ENCODE measurements at regions not wholly inside any gene's neighbourhood (a gene's known extent, or its start where the extent isn't known, plus 50 kb on each side); places are given as distances from the start of the nearest gene placed in this dataset.

DNA sequence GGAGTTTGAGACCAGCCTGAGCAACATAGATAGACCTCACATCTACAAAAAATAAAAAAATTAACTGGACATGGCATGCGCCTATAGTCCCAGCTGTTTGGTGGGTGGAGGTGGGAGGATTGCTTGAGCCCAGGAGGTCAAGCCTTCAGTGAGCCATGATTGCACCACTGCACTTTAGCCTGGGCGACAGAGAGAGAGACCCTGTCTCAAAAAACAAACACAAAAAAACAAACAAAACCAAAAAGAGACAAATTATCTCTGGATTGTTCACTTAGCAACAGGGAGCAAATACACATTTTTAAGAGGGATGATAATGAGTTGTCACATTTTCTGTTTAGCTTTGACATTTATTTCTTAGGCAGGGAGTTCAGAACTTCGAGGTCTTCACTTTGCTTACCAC, 155.4 kb downstream of the CEP135 start (continued):
- TF ChIP-seq, protein P1, sequence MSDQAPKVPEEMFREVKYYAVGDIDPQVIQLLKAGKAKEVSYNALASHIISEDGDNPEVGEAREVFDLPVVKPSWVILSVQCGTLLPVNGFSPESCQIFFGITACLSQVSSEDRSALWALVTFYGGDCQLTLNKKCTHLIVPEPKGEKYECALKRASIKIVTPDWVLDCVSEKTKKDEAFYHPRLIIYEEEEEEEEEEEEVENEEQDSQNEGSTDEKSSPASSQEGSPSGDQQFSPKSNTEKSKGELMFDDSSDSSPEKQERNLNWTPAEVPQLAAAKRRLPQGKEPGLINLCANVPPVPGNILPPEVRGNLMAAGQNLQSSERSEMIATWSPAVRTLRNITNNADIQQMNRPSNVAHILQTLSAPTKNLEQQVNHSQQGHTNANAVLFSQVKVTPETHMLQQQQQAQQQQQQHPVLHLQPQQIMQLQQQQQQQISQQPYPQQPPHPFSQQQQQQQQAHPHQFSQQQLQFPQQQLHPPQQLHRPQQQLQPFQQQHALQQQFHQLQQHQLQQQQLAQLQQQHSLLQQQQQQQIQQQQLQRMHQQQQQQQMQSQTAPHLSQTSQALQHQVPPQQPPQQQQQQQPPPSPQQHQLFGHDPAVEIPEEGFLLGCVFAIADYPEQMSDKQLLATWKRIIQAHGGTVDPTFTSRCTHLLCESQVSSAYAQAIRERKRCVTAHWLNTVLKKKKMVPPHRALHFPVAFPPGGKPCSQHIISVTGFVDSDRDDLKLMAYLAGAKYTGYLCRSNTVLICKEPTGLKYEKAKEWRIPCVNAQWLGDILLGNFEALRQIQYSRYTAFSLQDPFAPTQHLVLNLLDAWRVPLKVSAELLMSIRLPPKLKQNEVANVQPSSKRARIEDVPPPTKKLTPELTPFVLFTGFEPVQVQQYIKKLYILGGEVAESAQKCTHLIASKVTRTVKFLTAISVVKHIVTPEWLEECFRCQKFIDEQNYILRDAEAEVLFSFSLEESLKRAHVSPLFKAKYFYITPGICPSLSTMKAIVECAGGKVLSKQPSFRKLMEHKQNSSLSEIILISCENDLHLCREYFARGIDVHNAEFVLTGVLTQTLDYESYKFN (CRISPR knock-in tag; conservative IDR thresholded peaks at IDR 0.05): peak; percentile 80
- TF ChIP-seq, protein P2, sequence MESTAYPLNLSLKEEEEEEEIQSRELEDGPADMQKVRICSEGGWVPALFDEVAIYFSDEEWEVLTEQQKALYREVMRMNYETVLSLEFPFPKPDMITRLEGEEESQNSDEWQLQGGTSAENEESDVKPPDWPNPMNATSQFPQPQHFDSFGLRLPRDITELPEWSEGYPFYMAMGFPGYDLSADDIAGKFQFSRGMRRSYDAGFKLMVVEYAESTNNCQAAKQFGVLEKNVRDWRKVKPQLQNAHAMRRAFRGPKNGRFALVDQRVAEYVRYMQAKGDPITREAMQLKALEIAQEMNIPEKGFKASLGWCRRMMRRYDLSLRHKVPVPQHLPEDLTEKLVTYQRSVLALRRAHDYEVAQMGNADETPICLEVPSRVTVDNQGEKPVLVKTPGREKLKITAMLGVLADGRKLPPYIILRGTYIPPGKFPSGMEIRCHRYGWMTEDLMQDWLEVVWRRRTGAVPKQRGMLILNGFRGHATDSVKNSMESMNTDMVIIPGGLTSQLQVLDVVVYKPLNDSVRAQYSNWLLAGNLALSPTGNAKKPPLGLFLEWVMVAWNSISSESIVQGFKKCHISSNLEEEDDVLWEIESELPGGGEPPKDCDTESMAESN (CRISPR knock-in tag; conservative IDR thresholded peaks at IDR 0.05): 0 out of 2 replicates have a peak, but pooled peaks have one; percentile 15
- TF ChIP-seq, protein P3, sequence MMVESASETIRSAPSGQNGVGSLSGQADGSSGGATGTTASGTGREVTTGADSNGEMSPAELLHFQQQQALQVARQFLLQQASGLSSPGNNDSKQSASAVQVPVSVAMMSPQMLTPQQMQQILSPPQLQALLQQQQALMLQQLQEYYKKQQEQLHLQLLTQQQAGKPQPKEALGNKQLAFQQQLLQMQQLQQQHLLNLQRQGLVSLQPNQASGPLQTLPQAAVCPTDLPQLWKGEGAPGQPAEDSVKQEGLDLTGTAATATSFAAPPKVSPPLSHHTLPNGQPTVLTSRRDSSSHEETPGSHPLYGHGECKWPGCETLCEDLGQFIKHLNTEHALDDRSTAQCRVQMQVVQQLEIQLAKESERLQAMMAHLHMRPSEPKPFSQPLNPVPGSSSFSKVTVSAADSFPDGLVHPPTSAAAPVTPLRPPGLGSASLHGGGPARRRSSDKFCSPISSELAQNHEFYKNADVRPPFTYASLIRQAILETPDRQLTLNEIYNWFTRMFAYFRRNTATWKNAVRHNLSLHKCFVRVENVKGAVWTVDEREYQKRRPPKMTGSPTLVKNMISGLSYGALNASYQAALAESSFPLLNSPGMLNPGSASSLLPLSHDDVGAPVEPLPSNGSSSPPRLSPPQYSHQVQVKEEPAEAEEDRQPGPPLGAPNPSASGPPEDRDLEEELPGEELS (CRISPR knock-in tag; IDR thresholded peaks at IDR 0.05): peak; percentile 82
- TF ChIP-seq ZNF83 (CRISPR knock-in tag; IDR thresholded peaks at IDR 0.05; ENCODE audit: borderline replicate concordance) (no peak), ZNF605 (CRISPR knock-in tag; IDR thresholded peaks at IDR 0.05) (0 out of 2 replicates have a peak, but pooled peaks have one; percentile 20), SOX6 (IDR thresholded peaks at IDR 0.05) (no peak), SOX6 (CRISPR knock-in tag; IDR thresholded peaks at IDR 0.05) (peak; percentile 73)
- TF ChIP-seq, protein P4, sequence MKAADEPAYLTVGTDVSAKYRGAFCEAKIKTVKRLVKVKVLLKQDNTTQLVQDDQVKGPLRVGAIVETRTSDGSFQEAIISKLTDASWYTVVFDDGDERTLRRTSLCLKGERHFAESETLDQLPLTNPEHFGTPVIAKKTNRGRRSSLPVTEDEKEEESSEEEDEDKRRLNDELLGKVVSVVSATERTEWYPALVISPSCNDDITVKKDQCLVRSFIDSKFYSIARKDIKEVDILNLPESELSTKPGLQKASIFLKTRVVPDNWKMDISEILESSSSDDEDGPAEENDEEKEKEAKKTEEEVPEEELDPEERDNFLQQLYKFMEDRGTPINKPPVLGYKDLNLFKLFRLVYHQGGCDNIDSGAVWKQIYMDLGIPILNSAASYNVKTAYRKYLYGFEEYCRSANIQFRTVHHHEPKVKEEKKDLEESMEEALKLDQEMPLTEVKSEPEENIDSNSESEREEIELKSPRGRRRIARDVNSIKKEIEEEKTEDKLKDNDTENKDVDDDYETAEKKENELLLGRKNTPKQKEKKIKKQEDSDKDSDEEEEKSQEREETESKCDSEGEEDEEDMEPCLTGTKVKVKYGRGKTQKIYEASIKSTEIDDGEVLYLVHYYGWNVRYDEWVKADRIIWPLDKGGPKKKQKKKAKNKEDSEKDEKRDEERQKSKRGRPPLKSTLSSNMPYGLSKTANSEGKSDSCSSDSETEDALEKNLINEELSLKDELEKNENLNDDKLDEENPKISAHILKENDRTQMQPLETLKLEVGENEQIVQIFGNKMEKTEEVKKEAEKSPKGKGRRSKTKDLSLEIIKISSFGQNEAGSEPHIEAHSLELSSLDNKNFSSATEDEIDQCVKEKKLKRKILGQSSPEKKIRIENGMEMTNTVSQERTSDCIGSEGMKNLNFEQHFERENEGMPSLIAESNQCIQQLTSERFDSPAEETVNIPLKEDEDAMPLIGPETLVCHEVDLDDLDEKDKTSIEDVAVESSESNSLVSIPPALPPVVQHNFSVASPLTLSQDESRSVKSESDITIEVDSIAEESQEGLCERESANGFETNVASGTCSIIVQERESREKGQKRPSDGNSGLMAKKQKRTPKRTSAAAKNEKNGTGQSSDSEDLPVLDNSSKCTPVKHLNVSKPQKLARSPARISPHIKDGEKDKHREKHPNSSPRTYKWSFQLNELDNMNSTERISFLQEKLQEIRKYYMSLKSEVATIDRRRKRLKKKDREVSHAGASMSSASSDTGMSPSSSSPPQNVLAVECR (CRISPR knock-in tag; IDR thresholded peaks at IDR 0.05; ENCODE audit: borderline replicate concordance): peak; percentile 27; the same call in 1 of the 2 replicates
- TF ChIP-seq, protein P5, sequence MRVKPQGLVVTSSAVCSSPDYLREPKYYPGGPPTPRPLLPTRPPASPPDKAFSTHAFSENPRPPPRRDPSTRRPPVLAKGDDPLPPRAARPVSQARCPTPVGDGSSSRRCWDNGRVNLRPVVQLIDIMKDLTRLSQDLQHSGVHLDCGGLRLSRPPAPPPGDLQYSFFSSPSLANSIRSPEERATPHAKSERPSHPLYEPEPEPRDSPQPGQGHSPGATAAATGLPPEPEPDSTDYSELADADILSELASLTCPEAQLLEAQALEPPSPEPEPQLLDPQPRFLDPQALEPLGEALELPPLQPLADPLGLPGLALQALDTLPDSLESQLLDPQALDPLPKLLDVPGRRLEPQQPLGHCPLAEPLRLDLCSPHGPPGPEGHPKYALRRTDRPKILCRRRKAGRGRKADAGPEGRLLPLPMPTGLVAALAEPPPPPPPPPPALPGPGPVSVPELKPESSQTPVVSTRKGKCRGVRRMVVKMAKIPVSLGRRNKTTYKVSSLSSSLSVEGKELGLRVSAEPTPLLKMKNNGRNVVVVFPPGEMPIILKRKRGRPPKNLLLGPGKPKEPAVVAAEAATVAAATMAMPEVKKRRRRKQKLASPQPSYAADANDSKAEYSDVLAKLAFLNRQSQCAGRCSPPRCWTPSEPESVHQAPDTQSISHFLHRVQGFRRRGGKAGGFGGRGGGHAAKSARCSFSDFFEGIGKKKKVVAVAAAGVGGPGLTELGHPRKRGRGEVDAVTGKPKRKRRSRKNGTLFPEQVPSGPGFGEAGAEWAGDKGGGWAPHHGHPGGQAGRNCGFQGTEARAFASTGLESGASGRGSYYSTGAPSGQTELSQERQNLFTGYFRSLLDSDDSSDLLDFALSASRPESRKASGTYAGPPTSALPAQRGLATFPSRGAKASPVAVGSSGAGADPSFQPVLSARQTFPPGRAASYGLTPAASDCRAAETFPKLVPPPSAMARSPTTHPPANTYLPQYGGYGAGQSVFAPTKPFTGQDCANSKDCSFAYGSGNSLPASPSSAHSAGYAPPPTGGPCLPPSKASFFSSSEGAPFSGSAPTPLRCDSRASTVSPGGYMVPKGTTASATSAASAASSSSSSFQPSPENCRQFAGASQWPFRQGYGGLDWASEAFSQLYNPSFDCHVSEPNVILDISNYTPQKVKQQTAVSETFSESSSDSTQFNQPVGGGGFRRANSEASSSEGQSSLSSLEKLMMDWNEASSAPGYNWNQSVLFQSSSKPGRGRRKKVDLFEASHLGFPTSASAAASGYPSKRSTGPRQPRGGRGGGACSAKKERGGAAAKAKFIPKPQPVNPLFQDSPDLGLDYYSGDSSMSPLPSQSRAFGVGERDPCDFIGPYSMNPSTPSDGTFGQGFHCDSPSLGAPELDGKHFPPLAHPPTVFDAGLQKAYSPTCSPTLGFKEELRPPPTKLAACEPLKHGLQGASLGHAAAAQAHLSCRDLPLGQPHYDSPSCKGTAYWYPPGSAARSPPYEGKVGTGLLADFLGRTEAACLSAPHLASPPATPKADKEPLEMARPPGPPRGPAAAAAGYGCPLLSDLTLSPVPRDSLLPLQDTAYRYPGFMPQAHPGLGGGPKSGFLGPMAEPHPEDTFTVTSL (CRISPR knock-in tag; IDR thresholded peaks at IDR 0.05; ENCODE audit: borderline replicate concordance): peak; percentile 39; the same call in 1 of the 2 replicates
- TF ChIP-seq, protein P6, sequence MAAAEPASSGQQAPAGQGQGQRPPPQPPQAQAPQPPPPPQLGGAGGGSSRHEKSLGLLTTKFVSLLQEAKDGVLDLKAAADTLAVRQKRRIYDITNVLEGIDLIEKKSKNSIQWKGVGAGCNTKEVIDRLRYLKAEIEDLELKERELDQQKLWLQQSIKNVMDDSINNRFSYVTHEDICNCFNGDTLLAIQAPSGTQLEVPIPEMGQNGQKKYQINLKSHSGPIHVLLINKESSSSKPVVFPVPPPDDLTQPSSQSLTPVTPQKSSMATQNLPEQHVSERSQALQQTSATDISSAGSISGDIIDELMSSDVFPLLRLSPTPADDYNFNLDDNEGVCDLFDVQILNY (CRISPR knock-in tag; conservative IDR thresholded peaks at IDR 0.05): no peak

All from HepG2 (cell line).